ENCODE measurements at regions not wholly inside any gene's neighbourhood (a gene's known extent, or its start where the extent isn't known, plus 50 kb on each side); places are given as distances from the start of the nearest gene placed in this dataset.

DNA sequence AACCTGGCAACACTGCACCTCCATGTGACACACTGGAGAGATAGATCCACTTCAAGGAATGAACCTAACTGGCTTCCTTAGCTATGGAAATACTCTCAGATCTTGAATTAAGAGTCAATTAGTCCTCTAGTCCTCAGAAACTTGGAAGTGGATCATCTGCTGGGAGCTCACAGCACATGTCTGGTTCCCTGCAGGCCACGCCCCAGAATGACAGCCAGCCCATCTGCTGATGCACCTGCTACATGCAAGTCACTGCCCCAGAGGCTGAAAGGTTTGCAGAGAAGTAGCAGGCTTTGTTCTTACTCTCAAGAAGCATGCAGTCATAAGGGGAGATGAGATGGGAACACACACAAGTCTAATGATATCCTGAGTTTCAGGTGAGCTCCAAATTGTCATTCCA is 275.9 kb downstream of the SKAP2 start:
- no peak overlapping the region for H3K27ac Mint-ChIP-seq

DNA sequence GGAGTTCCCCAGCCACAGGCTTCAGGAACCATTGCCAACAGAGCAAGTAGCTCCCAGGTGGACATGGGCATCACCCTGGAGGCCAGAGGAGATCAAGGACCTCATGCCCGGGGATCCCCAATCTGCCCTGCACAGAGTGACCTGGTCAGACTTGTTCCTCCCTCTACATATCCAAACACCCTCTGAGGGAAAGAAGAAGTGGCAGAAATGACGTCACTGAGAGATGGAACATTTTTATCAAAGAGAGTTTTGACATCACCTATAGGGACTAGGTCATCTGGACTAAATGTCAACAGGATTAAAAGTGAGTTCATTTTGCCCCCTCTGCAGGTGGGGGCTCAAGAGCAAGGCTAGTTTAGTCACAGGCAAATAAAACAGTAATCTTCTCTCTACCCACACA is 273.7 kb downstream of the SKAP2 start:
- no peak for DNase-seq (ENCODE audit: low spot score)
- H3K4me1 Mint-ChIP-seq (ENCODE audit: low read depth) = no peaks in the 10 kb centered on the region

More for the DNA sequence above, 275.9 kb downstream of the SKAP2 start:
- Mint-ChIP-seq H3K9me3 (no peaks in the 10 kb centered on the region), H3K4me1 (ENCODE audit: low read depth) (no peaks in the 10 kb centered on the region), H3K36me3 (ENCODE audit: low read depth) (no peaks in the 10 kb centered on the region), H3K27me3 (ENCODE audit: low read depth) (no peaks in the 10 kb centered on the region), H3K4me3 (no peak overlapping the region)
- DNase-seq (ENCODE audit: low spot score) = no peak

DNA sequence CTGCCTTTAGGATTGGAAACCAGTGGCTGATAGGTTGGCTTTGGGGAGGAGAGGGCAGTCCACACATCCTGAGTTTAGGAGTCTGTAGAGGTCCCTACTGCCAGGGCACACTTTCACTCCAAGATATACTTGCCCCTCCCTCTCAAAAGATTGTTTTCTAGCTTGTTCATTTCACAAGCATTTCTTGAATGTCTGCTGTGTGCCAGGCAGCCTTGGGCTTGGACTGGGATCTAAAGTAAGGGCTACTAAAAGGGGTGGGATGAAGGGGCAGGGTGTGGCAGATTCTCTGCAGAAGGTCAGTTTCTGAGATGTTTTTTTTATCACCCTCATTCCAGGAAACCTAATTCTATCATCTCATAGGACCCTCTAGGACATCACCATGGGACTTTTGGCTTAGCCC is 272.4 kb downstream of the SKAP2 start:
- H3K4me1 Mint-ChIP-seq (ENCODE audit: low read depth) = no peaks in the 10 kb centered on the region
- H3K4me3 Mint-ChIP-seq = no peak overlapping the region
- no peaks in the 10 kb centered on the region for H3K9me3 Mint-ChIP-seq
- no peaks in the 10 kb centered on the region for H3K36me3 Mint-ChIP-seq (ENCODE audit: low read depth)
- H3K27ac Mint-ChIP-seq = no peak overlapping the region
- no peak for DNase-seq (ENCODE audit: low spot score)
- no peaks in the 10 kb centered on the region for H3K27me3 Mint-ChIP-seq (ENCODE audit: low read depth)

More for the DNA sequence above, 273.7 kb downstream of the SKAP2 start:
- Mint-ChIP-seq H3K4me3 (no peak overlapping the region), H3K36me3 (ENCODE audit: low read depth) (no peaks in the 10 kb centered on the region), H3K9me3 (no peaks in the 10 kb centered on the region), H3K27ac (no peak overlapping the region), H3K27me3 (ENCODE audit: low read depth) (no peaks in the 10 kb centered on the region)

DNA sequence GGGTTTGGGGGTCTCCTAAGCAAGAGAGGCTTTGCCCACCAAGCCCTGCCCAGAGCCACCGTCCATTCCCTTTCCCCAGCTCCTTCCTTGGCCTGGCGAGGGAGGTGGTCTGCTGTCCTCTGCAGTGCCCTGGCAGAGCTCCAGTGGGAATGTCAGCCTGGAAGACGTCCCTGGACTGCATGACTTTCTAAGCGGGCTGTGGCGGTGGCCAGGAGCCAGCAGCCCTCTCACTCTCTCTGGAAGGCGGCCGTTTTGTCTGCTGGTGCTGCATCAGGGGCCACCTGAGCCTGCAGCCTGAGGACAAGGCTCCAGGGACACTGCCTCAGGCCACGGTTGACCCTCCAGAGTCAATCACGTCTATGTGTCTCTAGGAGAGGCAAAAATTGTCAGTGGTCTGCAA is 271.0 kb downstream of the SKAP2 start:
- peaks cover 5% of the 10 kb centered on the region for H3K27me3 Mint-ChIP-seq (ENCODE audit: low read depth)
- no peaks in the 10 kb centered on the region for H3K9me3 Mint-ChIP-seq
- no peaks in the 10 kb centered on the region for H3K4me1 Mint-ChIP-seq (ENCODE audit: low read depth)
- no peak overlapping the region for H3K4me3 Mint-ChIP-seq
- H3K36me3 Mint-ChIP-seq (ENCODE audit: low read depth) = no peaks in the 10 kb centered on the region
- no peak for DNase-seq (ENCODE audit: low spot score)
- no peak overlapping the region for H3K27ac Mint-ChIP-seq

DNA sequence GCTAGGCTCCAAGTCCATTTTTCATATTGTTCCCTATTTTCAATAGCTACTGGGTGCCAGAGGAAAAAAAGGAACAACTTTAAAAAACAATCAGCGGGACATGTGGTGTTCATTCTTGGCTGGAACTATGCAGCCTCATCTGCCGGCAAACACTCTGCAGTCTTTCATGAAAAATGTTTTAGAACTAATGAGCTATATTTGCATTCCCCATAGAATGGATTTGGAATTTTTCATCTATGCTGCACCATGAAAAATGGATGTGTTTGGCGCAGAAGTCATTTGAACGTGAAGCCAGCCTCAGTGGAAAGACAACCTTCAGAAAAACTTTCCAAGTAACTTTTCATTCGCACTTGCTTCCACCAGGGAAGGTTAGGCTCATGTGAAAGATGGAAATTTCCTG is 270.5 kb downstream of the SKAP2 start:
- no peaks in the 10 kb centered on the region for H3K4me1 Mint-ChIP-seq (ENCODE audit: low read depth)
- H3K27me3 Mint-ChIP-seq (ENCODE audit: low read depth) = peaks cover 9% of the 10 kb centered on the region
- no peaks in the 10 kb centered on the region for H3K36me3 Mint-ChIP-seq (ENCODE audit: low read depth)
- DNase-seq (ENCODE audit: low spot score) = no peak
- H3K9me3 Mint-ChIP-seq = no peaks in the 10 kb centered on the region
- no peak overlapping the region for H3K4me3 Mint-ChIP-seq
- H3K27ac Mint-ChIP-seq = no peak overlapping the region

DNA sequence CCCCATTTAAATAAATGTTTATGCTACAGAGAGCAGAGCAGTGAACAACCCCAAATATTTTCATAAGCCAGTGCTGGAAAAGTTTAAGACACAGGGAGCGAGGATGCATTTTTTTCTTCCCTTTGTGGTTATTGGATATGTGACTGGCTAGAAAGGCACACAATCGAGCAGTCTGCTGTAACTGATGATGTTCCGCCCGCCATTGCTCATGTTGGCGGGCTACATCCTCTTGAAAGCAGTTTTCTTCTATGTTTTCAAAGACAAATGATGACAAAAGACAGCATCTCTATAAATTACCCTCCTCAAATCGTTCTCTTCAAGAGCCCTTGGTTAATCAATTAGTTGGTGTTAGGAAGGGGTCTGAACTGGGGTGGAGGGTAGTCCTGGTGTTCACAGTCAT is 269.8 kb downstream of the SKAP2 start:
- H3K27ac Mint-ChIP-seq = no peak overlapping the region
- no peaks in the 10 kb centered on the region for H3K36me3 Mint-ChIP-seq (ENCODE audit: low read depth)
- H3K4me3 Mint-ChIP-seq = no peak overlapping the region
- H3K27me3 Mint-ChIP-seq (ENCODE audit: low read depth) = peaks cover 9% of the 10 kb centered on the region
- no peaks in the 10 kb centered on the region for H3K9me3 Mint-ChIP-seq
- H3K4me1 Mint-ChIP-seq (ENCODE audit: low read depth) = no peaks in the 10 kb centered on the region
- DNase-seq (ENCODE audit: low spot score) = no peak

DNA sequence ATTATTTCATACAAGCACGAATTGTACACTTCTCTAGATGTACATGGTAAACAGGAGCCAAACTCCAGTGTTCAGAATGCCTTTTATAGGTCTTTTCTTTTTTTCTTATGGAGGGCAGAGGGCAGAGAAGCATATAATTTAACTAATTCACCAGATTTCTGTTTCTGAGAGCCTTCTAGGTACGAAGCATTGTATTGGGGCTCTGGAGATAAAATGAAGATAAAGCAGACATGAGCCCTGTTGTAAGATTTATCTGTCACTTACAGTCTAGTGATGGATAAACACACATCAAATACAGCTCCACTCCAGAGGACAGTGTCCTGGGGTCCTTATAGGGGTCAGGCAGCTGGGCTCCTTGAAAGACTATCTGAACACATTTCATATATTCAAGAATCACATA is 265.5 kb downstream of the SKAP2 start:
- no peaks in the 10 kb centered on the region for H3K36me3 Mint-ChIP-seq (ENCODE audit: low read depth)
- peaks cover 17% of the 10 kb centered on the region for H3K27me3 Mint-ChIP-seq (ENCODE audit: low read depth)
- H3K4me1 Mint-ChIP-seq (ENCODE audit: low read depth) = no peaks in the 10 kb centered on the region
- no peak overlapping the region for H3K27ac Mint-ChIP-seq
- no peaks in the 10 kb centered on the region for H3K9me3 Mint-ChIP-seq
- H3K4me3 Mint-ChIP-seq = no peak overlapping the region
- DNase-seq (ENCODE audit: low spot score) = no peak

DNA sequence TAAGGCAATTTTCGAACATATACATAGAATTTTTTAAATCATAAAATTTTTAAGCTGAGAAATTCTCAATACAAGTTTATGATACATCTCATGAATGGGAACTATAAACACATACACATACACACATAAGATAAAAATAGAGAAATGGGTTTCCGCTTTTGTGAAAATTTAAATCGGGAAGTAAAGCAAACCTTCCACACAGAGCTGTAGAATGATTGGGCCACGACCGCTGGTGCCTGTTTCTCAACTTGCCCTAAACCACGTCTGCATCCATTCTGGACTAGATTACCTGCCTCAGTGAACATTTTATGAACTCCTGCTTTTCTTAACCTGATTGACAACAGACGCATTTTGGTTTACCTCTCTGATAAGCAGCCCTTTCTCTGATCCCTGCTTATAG is 264.4 kb downstream of the SKAP2 start:
- Mint-ChIP-seq H3K9me3 (no peaks in the 10 kb centered on the region), H3K27ac (no peak overlapping the region)
- no peak for DNase-seq (ENCODE audit: low spot score)

DNA sequence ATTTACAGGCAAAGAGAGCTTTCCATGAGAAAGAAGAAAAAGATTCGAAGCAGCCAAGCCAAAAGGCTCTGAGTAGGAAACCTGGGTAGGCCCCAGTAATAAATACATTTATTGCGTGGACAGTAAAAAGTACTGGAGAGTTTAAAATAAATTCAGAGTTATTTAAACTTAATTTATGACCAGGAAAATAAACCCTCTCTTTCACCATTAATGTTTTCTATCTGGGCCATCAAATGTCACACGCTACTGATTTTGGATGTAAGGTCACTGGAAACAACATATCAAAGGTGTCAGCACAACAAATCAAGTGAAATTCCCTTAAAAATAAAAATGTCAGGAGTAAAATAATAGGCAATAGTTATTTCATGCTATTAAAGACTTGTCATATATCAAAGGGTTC is 264.0 kb downstream of the SKAP2 start:
- Mint-ChIP-seq H3K36me3 (ENCODE audit: low read depth) (no peaks in the 10 kb centered on the region), H3K27ac (no peak overlapping the region), H3K4me3 (no peak overlapping the region), H3K4me1 (ENCODE audit: low read depth) (no peaks in the 10 kb centered on the region), H3K9me3 (no peaks in the 10 kb centered on the region), H3K27me3 (ENCODE audit: low read depth) (peaks cover 26% of the 10 kb centered on the region)
- no peak for DNase-seq (ENCODE audit: low spot score)

More for the DNA sequence above, 264.4 kb downstream of the SKAP2 start:
- Mint-ChIP-seq H3K4me3 (no peak overlapping the region), H3K36me3 (ENCODE audit: low read depth) (no peaks in the 10 kb centered on the region), H3K27me3 (ENCODE audit: low read depth) (peaks cover 23% of the 10 kb centered on the region), H3K4me1 (ENCODE audit: low read depth) (no peaks in the 10 kb centered on the region)

DNA sequence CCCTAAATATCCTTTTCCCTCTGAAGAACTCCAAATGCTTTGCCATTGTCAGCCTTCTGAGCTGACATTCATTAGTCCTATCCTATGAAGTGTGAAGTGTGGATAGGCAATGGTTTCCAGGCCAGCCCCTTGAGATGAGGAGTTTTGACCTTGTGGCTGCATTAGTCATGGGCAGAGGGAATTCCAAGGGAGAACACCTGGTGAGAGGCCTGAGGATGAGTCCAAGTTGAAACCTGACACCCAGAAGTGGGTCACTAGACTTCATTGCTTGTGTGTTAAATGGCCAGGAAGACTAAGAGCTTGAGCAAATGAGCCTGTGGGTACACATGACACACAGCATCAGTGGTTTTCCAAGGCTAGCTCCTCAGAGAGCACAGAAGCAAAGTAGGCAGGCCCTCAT is 260.8 kb downstream of the SKAP2 start:
- peaks cover 26% of the 10 kb centered on the region for H3K27me3 Mint-ChIP-seq (ENCODE audit: low read depth)
- no peak overlapping the region for H3K27ac Mint-ChIP-seq

DNA sequence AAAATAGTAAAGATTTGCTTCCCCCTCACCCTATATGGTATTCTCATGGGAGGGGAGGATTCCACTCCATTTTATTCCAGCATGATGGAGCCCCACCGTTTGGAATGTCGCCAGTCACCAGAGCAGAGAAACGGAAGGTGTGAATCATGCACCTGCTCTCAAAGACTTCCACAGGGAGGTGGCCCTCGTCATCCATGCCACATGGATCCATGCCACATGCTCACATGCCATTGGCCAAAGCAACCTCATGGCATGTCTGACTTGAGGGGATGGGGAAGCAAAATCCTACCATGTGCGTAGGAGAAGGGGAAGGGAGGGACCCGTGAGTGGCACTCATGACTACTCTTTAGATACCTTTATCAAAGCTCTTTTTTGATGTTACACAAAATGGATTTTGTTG is 256.0 kb downstream of the SKAP2 start:
- H3K36me3 Mint-ChIP-seq (ENCODE audit: low read depth) = no peaks in the 10 kb centered on the region
- no peak for DNase-seq (ENCODE audit: low spot score)
- H3K9me3 Mint-ChIP-seq = no peaks in the 10 kb centered on the region
- no peaks in the 10 kb centered on the region for H3K4me1 Mint-ChIP-seq (ENCODE audit: low read depth)
- H3K27ac Mint-ChIP-seq = no peak overlapping the region
- no peak overlapping the region for H3K4me3 Mint-ChIP-seq
- H3K27me3 Mint-ChIP-seq (ENCODE audit: low read depth) = peaks cover 22% of the 10 kb centered on the region

More for the DNA sequence above, 260.8 kb downstream of the SKAP2 start:
- no peak for DNase-seq (ENCODE audit: low spot score)
- Mint-ChIP-seq H3K4me1 (ENCODE audit: low read depth) (no peaks in the 10 kb centered on the region), H3K4me3 (no peak overlapping the region), H3K36me3 (ENCODE audit: low read depth) (no peaks in the 10 kb centered on the region), H3K9me3 (no peaks in the 10 kb centered on the region)

DNA sequence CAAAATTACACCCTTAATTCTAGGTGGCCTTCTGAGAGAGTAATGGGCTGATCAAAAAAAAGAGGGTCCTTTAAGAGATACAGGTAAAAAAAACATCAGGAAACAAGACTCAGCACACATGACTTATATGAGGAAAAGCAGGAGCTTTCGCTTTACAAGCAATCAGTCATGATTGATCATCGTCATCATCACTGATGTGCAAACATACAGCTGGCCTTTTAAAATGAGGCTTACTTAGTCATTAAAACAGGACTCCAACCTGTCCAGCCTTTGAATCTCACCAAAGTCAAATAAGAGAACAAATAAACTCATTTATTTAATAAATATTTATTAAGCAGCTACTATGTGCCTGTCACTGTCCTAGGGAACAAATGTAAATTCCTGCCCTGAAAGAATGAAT is 255.3 kb downstream of the SKAP2 start:
- no peak for DNase-seq (ENCODE audit: low spot score)
- no peak overlapping the region for H3K27ac Mint-ChIP-seq
- no peak overlapping the region for H3K4me3 Mint-ChIP-seq
- H3K4me1 Mint-ChIP-seq (ENCODE audit: low read depth) = no peaks in the 10 kb centered on the region
- no peaks in the 10 kb centered on the region for H3K9me3 Mint-ChIP-seq
- H3K27me3 Mint-ChIP-seq (ENCODE audit: low read depth) = peaks cover 16% of the 10 kb centered on the region
- no peaks in the 10 kb centered on the region for H3K36me3 Mint-ChIP-seq (ENCODE audit: low read depth)

DNA sequence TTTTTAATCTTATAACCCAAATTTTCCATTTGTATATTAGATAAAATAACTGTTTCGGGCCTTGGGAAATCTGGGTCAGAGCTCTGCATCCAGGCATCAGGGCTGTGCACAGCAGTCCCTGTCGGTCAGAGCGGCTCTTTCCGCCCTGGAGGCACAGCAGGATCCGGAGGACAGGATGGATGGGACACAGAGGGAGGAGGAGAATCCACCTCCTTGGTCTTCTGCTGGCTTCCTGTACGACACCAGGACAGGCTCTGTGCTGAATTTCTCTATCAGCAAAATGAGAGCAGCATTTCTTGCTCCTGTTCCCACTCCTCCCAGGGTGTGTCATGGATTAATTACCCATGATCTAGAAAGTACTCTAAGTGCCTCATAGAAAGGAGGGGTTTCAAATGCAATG is 254.9 kb downstream of the SKAP2 start:
- no peaks in the 10 kb centered on the region for H3K36me3 Mint-ChIP-seq (ENCODE audit: low read depth)
- no peak overlapping the region for H3K4me3 Mint-ChIP-seq
- no peak overlapping the region for H3K27ac Mint-ChIP-seq
- no peaks in the 10 kb centered on the region for H3K9me3 Mint-ChIP-seq
- no peaks in the 10 kb centered on the region for H3K4me1 Mint-ChIP-seq (ENCODE audit: low read depth)
- peaks cover 15% of the 10 kb centered on the region for H3K27me3 Mint-ChIP-seq (ENCODE audit: low read depth)
- DNase-seq (ENCODE audit: low spot score) = no peak

DNA sequence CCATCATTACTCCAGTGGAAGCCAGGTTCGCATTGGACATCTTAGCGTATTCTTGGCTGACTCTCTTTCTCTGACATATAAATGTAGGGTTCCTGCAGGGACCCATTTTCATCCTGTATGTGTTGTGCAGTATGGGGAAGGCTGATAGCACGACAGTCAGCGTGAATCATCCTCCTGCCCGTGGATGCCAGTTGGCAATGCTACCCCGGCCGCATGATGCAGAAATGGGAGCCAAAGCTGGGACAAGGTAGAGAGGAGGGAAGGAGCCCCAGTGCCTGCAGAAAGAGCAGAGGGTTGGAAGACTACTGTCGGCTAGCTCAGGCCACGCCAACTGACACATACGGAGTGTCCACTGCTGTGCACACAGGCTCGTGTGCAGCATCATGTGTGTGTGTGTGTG is 251.6 kb downstream of the SKAP2 start:
- Mint-ChIP-seq H3K27ac (no peak overlapping the region), H3K27me3 (ENCODE audit: low read depth) (peaks cover 4% of the 10 kb centered on the region), H3K4me1 (ENCODE audit: low read depth) (no peaks in the 10 kb centered on the region), H3K9me3 (no peaks in the 10 kb centered on the region), H3K4me3 (no peak overlapping the region), H3K36me3 (ENCODE audit: low read depth) (no peaks in the 10 kb centered on the region)
- DNase-seq (ENCODE audit: low spot score) = no peak

DNA sequence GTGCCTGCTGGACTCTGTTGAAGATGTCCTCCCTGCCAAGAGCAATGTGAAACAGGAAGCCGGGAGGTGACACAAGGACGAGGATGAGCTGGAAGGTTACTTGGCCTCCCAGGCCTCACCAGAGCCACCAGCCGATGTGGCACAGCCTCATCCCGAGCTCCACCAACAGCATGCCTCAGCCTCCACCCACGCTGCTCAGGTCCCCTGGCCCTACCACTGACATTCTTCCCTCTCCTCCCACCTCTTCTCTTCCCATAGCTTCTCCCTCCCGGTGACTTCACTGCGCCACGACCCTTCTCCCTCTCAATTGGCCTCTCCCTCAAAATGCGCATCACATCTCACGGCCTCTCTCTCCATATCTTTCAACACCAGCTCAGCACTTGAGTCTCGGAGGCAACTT is 249.9 kb downstream of the SKAP2 start:
- DNase-seq (ENCODE audit: low spot score) = no peak
- H3K36me3 Mint-ChIP-seq (ENCODE audit: low read depth) = no peaks in the 10 kb centered on the region
- H3K4me1 Mint-ChIP-seq (ENCODE audit: low read depth) = no peaks in the 10 kb centered on the region
- no peak overlapping the region for H3K4me3 Mint-ChIP-seq
- no peaks in the 10 kb centered on the region for H3K9me3 Mint-ChIP-seq
- peaks cover 2% of the 10 kb centered on the region for H3K27me3 Mint-ChIP-seq (ENCODE audit: low read depth)
- H3K27ac Mint-ChIP-seq = no peak overlapping the region

All from T-helper 2 cell treated with Interferon-gamma antibody and Interleukin-4, amounts not matched to agents 5 μg/mL and 100 μg/mL, for 36 hours (primary cell).